ENCODE measurements at regions not wholly inside any gene's neighbourhood (a gene's known extent, or its start where the extent isn't known, plus 50 kb on each side); places are given as distances from the start of the nearest gene placed in this dataset.

DNA sequence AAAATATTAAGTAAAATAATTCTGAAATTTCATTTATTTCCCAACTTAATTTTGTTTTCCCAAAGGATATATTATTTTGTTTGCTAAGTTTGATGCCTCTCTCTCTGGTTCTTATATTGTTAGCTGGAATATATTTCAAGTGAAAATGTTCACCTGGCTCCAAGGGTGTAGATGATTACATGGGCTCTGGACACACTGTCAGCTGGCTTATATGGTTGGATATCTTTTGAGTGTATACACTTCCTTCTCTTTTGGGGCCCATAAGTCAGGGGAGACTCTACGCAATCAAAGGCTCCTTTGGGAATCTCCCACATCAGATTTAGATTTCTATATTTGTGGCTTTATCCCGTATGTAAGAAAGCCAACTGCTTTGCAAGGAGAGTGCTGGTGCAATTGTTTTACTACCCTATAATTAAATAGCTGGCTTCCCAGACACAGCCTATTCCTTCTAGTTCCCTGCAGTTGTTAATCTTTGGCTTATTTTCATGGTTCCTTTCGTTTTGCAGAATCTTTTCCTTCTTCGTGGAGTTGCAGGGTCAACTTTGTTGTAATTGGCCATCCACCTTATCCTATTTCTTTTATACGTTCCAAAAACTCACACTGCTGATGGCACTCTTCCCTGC is 225.7 kb downstream of the DPH6 start:
- DNase-seq, result no peak

DNA sequence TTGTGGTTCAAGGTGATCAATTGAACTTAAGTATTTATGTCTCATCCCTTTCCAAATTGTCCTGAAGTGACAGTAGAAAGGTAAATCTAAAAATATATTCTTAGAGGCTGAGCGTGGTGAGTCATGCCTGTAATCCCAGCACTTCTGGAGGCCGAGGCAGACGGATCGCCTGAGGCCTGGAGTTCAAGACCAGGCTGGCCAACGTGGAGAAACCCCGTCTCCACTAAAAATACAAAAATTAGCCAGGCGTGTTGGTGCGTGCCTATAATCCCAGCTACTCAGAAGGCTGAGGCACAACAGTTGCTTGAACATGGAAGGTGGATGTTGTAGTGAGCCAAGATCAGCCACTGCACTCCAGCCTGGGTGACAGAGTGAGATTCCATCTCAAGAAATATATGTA is 226.6 kb downstream of the DPH6 start:
- no peak for DNase-seq

GRCh38 chr15:35317217-35317616 is 228.7 kb downstream of the DPH6 start:
- no peak for DNase-seq

DNA sequence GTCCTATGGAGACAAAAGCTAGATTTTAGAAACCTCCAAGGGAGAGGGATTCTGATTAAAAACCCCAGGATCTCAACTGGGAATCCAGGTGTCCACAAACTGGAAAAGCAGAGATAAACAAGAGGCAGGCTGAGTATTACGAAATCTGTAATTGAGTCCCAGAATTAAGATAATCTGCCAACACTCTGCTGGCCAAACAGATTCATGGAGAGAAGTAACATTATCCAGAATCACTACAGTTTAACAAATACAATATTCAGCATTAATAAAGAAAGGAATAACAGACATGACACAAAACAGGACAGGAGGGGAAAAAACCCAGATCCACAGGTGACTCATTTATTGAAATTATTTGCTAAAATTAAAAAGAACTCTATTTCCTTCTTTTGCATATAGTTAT is 227.2 kb upstream of the NANOGP8 start:
- no peak for DNase-seq

- DNase-seq, result no peak
These were observed 226.5 kb upstream of the NANOGP8 start for GRCh38 chr15:35311615-35312014.

GRCh38 chr15:35309886-35310285 is 224.8 kb upstream of the NANOGP8 start:
- DNase-seq, result peak; percentile 82

- peak; percentile 94 for DNase-seq
These were observed 223.7 kb upstream of the NANOGP8 start for GRCh38 chr15:35308802-35309201.

DNA sequence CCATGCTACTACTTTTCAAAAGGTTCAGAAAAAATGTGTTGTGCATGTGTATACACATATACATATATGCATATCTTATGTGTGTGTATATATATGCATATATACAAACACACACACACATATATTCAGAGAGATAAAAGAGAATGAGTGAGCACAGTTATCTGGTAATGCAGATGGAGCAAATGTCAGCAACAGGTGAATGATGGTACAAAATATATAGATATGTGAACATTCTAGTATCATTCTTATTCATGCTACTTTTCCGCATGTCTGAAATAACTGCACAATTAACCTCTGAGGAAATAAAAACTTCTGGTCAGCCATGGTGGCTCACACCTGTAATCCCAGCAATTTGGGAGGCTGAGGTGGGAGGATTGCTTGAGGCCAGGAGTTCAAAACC is 222.6 kb upstream of the NANOGP8 start:
- no peak for DNase-seq

- DNase-seq, result no peak
These were observed 221.9 kb upstream of the NANOGP8 start for GRCh38 chr15:35307026-35307425.

- DNase-seq, result peak; percentile 89
These were observed 221.4 kb upstream of the NANOGP8 start for GRCh38 chr15:35306361-35306981.

- peak; percentile 95 for DNase-seq
These were observed 220.9 kb upstream of the NANOGP8 start for GRCh38 chr15:35305946-35306345.

DNA sequence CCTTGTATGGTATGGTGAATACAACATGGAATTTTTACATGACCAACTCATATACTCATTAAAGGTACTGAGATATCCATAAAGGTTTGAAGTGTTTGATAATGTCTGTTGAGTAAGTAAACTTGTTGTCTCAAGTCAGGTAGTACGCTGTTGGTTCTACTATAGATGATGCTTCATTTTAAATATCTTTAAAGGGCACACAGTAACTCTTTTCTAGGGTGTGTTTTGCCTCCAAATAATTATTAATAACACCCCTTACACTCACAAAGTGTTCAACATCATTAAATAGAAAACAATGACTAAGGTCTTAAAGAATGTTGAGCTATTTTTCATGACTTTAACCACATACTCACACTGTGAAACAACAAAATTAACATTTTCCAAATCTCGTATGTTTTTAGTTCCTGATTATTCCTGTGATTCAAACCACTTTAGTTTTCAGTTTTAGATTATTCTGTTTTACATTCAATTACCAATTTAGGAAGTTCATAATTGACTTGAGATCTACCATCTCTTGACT is 220.0 kb upstream of the NANOGP8 start:
- DNase-seq, result peak; percentile 39

GRCh38 chr15:35304389-35304788 is 219.3 kb upstream of the NANOGP8 start:
- no peak for DNase-seq

DNA sequence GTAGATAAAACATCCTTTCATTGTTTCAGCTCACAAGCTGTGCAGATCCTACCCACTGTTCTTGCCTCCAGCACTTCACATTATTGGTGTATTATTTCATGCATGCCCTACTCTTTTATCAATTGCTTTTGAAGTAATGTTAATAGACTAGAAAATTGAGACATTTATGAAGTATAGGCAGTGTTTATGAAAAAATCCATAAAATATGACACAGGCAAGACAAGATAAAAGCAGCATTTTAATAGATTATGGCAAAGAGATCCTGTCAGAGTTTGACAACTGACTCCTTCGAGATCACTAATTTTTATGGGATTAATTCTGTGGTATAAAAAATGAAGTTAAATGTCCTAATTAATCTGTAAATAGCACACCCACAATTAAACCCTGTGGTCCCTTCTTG is 217.2 kb upstream of the NANOGP8 start:
- DNase-seq, result no peak

- DNase-seq, result no peak
These were observed 216.0 kb upstream of the NANOGP8 start for GRCh38 chr15:35301088-35301487.

DNA sequence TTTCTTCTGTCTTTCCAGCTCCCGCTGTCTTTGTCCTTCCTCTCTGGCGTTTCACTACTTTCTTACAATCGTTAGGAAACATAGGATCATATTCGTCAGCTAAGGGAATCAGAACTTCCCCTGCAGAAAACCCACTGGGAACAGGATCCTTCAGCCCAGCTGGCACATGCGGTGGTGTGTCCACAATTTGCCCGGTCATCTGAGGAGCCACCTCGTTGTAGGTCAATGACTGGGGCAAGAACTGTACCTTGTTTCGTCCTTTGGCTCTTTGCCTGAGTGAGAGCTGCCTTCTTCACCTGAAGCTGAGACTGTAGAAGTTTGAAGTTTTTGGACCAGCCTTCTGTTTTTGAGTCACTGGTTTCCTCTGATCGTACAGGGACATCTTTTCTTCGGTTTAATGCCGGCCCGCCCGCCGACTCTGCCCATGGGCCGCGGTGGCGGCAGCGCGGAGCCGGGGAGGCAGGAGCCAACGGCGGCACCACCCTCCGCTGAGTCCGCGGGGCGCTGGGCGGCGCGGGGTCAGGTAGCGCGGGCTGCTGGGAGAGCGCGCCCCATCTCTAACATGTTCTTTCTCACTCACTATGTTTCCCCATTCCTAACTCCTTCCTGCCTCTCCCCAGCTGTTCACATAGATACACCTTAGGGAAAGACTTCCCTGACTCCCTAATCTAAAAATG is 214.1 kb upstream of the NANOGP8 start:
- DNase-seq, result no peak

DNA sequence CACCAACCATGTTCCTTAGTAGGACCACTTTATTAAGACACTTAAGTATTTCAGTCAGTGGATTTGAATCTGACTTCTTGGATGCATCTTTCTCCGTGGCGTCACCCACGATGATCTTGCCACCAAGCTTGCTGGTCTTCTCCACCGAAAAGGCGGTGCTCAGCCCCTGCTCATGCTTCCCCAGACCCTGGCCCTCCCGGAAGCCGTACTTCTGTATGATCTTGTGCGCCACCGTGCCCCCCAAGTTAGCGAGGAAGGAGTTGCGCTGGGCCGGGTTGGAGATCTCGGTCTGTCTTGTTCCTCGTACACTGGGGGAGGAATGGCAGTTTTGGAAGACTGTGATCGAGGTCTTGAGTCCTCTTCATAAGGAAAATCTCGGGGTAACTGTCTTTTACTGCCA is 213.4 kb upstream of the NANOGP8 start:
- no peak for DNase-seq

- DNase-seq, result peak; percentile 82
These were observed 208.4 kb upstream of the NANOGP8 start for GRCh38 chr15:35293353-35294130.

GRCh38 chr15:35290301-35290721 is 205.2 kb upstream of the NANOGP8 start:
- DNase-seq, result no peak

- DNase-seq, result peak; percentile 74
These were observed 204.0 kb upstream of the NANOGP8 start for GRCh38 chr15:35289024-35289617.

DNA sequence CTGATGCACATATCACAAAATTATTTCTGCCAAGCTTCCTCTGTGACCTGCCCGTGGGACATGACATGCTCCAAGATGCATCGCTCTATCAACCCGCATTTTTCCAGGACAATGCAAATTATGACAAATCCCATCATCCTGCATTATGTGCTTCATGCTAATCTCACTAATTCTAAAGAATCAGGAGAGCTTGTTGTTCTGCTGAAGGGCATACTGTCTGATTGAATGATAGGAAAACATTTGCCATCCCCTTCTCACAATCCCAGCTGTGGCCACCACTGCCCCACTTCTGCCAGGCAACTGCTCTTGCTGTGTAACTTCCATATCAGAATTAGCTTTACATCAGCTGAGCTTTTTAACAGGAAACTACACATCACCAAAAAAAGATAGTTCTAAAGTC is 203.5 kb upstream of the NANOGP8 start:
- DNase-seq, result no peak

DNA sequence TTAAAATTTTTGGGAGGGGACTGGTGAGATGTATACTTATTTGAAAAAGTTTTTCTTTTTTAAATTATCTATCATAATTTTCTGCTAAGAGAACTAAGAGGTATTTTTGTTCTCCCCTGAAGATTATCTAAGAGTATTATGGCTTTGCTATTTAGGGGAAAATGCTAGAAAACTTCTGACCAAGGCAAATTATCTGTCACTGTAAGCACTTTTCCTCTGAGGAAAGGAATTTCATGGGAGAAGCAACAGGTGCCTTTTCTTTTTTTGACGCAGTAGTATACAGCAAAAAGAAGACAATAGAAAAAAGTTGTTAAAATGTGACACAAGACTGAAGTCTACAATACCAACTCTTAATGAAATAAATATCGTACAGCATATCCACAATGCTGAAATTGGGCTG is 201.6 kb upstream of the NANOGP8 start:
- no peak for DNase-seq

GRCh38 chr15:35282965-35283496 is 197.9 kb upstream of the NANOGP8 start:
- DNase-seq, result no peak

Measured in fibroblast of skin of right biceps (primary cell).